HEK293T (cell line): ENCODE measurements at regions not wholly inside any gene's neighbourhood (a gene's known extent, or its start where the extent isn't known, plus 50 kb on each side); places are given as distances from the start of the nearest gene placed in this dataset.

Source experiments
- FOXA1 ChIP-seq: fragments of 450-650 bp; IDR thresholded peaks from 2 replicates; pipeline ENCODE4 v1.6.1; 2016; ENCODE audit warnings: mild to moderate bottlenecking
- SP1 ChIP-seq: fragments of 450-650 bp; IDR thresholded peaks from 2 replicates; pipeline ENCODE4 v1.6.1; 2017

DNA sequence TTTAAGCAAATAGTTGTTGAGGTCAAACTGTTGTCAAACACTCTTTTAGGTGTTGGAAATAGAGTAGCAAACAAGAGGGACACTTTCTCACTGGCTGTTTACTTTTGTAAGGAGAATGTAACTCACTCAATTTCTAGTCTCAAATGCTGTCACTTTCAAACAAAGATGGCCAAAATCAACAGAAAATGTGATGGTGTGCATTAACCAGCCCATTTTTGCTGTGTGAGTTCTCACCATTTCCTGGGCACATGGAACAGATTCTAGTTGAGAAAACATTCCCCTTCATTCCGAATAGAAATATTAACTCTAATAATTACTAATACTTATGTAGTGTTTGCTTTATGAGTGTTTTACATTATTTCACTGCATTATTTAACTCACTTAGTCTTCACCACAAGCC lies 128.2 kb upstream of the XYLT1 start:
- no peak for TF ChIP-seq FOXA1
- TF ChIP-seq SP1 = no peak
